ENCODE measurements at regions not wholly inside any gene's neighbourhood (a gene's known extent, or its start where the extent isn't known, plus 50 kb on each side); places are given as distances from the start of the nearest gene placed in this dataset.
A peak's percentile ranks its signal among the peaks of the same experiment; 100 is the strongest.
"Not testable (repeated sequence)": the region's sequence is repeated elsewhere in the genome, so short reads cannot be mapped to it uniquely, and the experiment has no call there.

DNA sequence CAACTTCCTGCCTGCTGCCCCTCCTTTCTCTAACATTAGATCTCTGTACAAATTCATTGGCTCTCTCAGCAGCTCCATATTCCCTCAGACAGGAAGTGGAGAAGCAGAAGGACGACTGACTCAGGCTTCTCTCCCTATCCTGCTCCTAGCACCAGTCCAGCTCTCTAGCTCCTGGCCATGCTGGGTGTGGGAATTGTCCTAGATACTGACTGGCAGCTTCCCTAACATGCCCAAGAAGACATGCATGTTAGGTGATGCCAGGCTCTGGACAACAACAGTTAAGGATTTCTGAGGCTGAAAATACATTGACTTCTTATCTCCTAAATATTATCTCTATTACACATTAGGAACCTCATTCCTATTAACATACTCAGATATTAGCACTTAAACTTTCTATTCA lies 292.9 kb downstream of the IKZF2 start:
- DNase-seq, result no peak

- no peak for DNase-seq
Measured at GRCh38 chr2:212854771-212855170, 296.6 kb downstream of the IKZF2 start.

- DNase-seq, result no peak
Measured at GRCh38 chr2:212854116-212854515, 297.3 kb downstream of the IKZF2 start.

DNA sequence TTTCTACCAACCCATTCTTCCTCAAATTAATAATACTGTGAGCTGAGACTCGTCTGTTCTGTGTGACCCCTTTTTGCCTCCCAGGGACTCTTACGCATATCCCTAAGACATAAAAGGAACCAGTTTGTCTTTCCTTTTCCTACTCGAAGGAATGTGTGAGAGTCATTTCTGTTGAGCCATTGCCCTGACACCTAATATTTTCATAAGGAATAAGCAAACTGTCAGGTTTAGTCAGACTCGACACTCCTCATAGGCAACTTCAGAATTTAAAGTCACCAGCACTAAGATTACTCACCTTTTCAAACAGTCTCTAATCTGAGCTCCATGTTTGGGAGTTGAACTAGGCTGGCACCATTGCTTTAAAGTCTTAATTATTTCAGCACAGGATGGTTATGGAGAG lies 305.5 kb downstream of the IKZF2 start:
- no peak for DNase-seq

GRCh38 chr2:212843409-212844199 lies 305.0 kb upstream of the ERBB4 start:
- no peak for DNase-seq

DNA sequence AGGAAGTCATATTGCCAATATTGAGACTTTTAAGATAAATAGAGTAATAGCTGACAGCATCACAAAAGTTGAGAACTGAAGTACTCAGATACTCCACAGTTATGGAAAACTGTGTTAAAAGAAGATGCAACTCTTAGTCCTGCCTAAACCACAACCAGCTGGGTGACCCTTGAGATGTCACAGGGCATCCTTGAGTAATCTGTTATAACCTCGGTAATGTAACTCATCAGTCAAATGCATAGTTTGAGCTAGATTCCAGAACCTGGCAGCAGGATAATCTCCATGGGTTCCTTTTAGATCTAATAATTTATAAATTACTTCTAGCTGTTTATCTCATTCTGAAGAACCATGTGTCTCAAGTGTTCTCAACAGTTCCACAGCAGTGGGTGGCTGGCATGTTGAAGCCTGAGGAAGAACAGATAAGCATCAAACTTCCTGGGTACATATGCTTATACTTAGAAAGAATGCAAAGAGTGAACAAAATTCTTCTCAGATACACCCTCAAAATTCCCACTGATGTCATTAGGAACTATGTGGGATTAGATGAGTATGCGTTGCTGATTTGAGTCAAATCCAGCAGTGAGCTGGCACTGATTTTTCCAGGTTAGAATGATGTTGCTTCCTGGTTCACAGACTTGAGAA lies 304.1 kb upstream of the ERBB4 start:
- no peak for DNase-seq

DNA sequence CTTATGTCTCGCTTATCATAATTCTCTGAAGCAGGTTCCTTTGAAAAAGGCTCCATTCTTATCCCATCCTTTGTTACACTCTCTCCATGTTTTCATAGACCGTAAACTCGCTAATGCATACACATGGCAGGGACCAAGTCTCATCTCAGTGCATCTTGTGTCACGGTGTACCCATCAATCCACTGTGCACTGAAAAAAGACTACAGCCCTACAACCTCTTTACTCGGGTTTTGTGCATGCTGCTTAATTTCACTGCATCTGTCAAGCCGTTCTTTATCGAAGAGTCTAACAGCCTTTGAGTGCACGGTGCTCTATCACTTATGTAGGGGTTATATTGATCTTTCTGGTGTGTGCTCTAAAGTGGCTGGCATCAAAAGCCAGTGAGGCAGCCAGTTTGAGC lies 302.9 kb upstream of the ERBB4 start:
- no peak for DNase-seq

GRCh38 chr2:212832211-212833195 lies 293.9 kb upstream of the ERBB4 start:
- DNase-seq, result no peak

DNA sequence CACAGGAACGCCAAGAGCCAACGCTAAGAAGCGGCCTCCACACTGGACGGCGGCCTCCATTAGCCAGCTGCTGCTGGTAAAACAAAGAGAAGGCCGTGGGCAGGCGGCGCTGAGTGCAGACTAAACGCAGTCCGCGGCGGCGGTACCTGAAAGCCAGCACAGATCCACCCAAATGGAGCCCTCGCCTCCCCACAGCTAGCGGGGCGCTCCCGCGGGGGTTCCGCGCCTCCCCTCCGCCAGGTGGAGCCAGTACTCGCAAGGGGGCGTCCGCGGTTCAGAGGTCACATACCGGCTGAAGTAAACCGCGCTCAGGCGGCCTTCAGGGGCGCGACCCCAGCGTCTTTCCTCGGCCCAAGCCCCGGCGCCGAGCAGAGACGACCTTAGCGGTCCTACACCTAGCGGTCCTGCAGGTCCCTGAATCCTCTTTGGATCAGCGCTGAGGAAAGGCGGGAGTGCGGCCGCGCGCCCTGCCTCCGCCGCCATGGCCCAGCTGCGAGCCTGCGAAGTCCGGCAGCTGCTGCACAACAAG lies 293.1 kb upstream of the ERBB4 start:
- DNase-seq, result no peak

DNA sequence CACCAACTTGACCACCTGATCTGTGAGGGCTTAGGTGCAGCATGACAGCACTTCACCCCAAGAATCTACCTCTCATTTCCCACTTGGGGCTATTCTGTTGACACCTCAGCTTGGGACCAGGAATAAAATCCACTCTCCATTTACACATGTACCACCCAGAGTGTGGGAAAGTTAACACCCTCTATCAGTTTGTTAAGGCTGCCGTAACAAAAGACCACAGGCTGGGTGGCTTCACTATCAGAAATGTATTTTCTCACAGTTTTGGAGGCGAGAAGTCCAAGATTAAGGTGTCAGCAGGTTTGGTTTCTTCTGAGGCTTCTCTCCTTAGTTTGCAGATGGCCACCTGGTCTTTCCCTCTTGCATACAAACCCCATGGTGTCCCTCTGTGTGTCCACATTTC lies 277.7 kb upstream of the ERBB4 start:
- DNase-seq, result no peak

DNA sequence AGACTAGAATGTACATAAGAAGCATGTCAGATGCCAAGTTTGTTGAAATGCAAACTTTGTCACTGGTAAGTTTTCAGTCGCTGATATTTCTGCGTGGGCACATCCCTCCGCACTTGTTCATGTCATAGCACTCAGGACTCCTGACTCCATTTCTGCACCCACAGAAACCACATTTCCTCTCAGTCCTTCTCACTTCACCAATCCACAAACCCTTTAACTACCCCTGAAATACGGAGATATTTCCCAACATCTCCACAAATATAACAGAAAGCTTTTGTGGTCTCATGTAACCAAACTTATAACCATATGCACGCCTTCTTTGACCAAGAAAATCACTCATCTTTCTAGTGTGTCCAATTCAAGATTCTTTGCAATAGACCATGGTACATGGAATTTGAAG lies 276.9 kb upstream of the ERBB4 start:
- peak; percentile 2 for DNase-seq

DNA sequence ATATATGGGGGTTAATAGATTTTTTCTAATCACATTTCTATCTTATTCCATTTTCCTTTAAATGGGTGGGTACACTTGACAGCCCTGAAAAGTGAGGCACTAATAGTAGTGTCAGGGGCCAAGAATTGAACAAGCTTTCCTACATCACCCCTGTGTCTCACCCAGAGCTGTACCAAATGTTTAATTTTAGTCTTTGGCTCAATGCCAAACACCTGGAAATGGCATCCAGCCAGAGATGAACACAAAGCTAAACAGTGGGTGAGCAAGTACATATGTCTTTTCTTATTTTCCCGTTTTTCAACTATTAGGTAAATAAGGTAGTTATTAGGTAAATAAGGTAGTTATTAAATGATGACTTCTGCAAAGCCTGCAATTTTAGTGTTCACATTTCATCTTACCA lies 276.3 kb upstream of the ERBB4 start:
- peak; percentile 47 for DNase-seq

DNA sequence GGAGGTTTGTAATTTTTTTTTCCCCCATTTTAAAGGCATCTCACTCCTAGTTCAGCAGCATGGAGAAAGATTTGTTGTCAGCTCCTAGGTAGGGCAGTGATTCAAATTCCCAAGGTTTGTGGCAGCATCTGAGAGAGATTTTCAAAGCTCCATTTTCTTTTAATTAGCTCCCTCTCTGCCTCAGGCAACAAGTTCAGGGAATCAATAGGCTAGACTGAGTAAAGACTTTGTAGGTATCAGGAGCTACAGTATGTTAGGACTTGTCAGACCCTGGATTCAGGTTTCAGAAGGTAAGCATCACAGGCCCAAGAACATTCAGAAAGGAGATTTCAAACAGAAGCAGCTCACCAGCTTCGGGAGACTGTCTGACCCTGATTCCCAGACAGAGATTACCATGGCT lies 273.3 kb upstream of the ERBB4 start:
- no peak for DNase-seq

GRCh38 chr2:212811036-212811805 lies 272.6 kb upstream of the ERBB4 start:
- no peak for DNase-seq

DNA sequence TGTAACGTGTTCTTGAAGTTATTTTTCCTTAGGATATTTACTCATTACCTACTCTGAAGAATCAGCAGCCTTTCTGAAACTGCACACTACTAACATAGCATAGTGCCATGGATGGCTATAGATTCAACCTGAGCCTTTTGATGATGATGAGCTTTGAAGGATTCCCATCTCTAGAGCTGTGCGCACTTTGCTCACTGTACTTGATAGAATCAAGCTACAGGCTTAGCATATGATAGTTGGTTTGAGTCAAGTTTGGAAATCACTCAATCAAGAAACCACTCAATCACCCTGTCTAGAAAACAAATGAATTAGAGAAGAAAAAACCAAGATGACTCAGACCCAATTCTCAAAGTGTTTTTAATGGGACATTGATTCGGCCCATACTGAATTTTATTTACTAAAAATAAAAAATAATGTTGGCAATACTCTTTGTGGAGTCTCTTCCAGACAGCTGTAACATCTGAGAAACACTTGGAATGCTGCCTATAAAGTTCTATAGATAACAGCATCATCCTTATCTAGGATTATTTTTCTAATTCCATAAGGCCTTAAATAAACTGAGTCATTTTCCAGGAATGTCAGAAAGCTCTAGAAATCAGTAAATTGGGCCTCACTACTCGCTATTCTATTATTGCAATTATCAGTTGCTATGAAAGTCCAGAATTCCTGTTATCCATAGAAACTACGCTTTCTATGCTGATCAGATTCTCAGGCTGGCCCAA lies 259.0 kb upstream of the ERBB4 start:
- no peak for DNase-seq

DNA sequence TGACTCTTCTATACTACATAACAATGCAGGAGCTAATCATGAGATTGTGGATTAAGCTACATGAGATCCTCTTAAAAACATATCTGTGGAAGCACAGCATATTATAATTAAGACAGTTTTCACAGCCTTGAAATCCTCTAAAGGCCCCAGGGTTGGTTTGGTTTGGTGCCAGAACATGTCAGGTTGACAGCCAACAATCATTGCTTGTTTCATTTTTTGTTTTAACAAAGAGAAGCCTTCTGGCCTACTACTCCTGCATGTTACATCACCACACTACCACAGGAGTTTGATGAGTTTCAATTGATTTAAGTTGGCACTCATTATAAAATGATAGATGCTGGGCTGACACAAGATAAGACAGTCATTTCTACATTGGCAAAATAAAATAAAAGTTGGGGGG lies 255.9 kb upstream of the ERBB4 start:
- peak; percentile 0 for DNase-seq

- DNase-seq, result no peak
Measured at GRCh38 chr2:212791569-212791968, 253.0 kb upstream of the ERBB4 start.

- not testable (repeated sequence) for DNase-seq
Measured at GRCh38 chr2:212786088-212786487, 247.5 kb upstream of the ERBB4 start.

DNA sequence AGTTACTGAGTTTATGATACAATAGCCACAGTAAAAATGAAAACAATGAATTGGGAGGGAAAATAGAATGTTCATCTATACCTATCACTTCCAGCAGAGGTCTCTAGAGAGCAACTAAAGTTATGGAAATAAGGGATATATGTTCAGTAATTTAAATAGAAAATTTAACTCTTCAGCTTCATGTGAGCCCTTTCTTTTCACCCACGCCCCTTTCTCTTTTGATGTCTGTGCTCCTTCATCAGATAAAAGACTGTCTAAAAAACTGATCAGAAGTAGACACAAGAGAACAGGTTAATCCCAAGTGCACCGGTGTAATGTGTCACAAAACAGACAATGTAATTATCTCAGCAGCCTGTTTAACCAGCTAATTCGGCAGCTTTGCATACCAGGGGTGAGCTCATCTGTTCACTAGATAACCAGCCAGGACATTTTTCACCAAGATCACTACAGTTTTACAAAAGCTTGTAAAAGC lies 238.5 kb upstream of the ERBB4 start:
- peak; percentile 62 for DNase-seq

GRCh38 chr2:212773808-212774339 lies 235.3 kb upstream of the ERBB4 start:
- no peak for DNase-seq

GRCh38 chr2:212770240-212770639 lies 231.6 kb upstream of the ERBB4 start:
- no peak for DNase-seq

All from NCI-H69 (cell line).